Breast epithelium (tissue), 3 donors: ENCODE measurements at regions not wholly inside any gene's neighbourhood (a gene's known extent, or its start where the extent isn't known, plus 50 kb on each side); places are given as distances from the start of the nearest gene placed in this dataset.

Source experiments
- POLR2A ChIP-seq: fragments of 450-650 bp; IDR thresholded peaks from one replicate; pipeline ENCODE4 v1.6.1; 2016; ENCODE audit warnings: antibody characterized with exemption, mild to moderate bottlenecking, moderate library complexity
- TF ChIP-seq, protein P1 (sequence below), 3 donors: fragments of 450-650 bp; IDR thresholded peaks; one replicate each; pipeline ENCODE4 v1.5.1; 2016 to 2017; ENCODE audit warnings: antibody characterized with exemption in 3 of 3, mild to moderate bottlenecking in 3 of 3, moderate library complexity in 3 of 3

DNA sequence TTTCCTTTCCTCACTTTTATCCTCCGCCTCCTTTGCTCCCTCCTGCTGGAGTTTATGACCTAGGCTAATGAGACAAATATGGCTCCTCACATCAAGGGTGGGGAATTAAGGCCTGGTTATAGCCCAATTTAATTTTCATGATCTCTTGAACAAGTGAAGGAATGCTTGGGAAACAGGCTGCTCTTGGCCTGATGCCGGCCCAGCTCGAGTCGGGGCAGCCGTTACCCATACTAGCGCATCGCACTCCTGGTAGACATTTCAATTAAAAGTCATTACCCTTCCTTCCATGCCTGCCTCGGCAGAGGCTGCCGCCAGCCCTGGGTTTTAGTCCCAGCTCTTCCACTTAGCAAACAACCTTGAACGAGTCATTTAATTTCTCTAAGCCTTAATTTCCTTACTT, 425.7 kb downstream of the TMEM38B start:
- TF ChIP-seq, protein P1, sequence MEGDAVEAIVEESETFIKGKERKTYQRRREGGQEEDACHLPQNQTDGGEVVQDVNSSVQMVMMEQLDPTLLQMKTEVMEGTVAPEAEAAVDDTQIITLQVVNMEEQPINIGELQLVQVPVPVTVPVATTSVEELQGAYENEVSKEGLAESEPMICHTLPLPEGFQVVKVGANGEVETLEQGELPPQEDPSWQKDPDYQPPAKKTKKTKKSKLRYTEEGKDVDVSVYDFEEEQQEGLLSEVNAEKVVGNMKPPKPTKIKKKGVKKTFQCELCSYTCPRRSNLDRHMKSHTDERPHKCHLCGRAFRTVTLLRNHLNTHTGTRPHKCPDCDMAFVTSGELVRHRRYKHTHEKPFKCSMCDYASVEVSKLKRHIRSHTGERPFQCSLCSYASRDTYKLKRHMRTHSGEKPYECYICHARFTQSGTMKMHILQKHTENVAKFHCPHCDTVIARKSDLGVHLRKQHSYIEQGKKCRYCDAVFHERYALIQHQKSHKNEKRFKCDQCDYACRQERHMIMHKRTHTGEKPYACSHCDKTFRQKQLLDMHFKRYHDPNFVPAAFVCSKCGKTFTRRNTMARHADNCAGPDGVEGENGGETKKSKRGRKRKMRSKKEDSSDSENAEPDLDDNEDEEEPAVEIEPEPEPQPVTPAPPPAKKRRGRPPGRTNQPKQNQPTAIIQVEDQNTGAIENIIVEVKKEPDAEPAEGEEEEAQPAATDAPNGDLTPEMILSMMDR (IDR thresholded peaks at IDR 0.05): no peak
- no peak for TF ChIP-seq POLR2A
